Smooth muscle cell (in vitro differentiated cells): ENCODE measurements at regions not wholly inside any gene's neighbourhood (a gene's known extent, or its start where the extent isn't known, plus 50 kb on each side); places are given as distances from the start of the nearest gene placed in this dataset.

Experiments used
- DNase-seq: peaks from one replicate; lab custom pipeline; 2025; ENCODE audit not compliant: unreplicated experiment; lab: John Stamatoyannopoulos, UW
- H2AFZ ChIP-seq: fragments of 200-600 bp; sonication (generic); 2 replicates; pipeline ENCODE4 v1.6.0; 2016; ENCODE audit warnings: antibody characterized with exemption, low read depth, mild to moderate bottlenecking
- H3F3A ChIP-seq: fragments of 200-600 bp; sonication (generic); 2 replicates; pipeline ENCODE4 v1.6.0; 2017; ENCODE audit warnings: antibody characterized with exemption, low read depth
- H3K27ac ChIP-seq: fragments of 200-600 bp; sonication (generic); 2 replicates; pipeline ENCODE4 v1.5.1; 2016; ENCODE audit warnings: low read depth, mild to moderate bottlenecking
- H3K27me3 ChIP-seq: fragments of 200-600 bp; sonication (generic); 2 replicates; pipeline ENCODE4 v1.6.1; 2016; ENCODE audit warnings: low read depth, mild to moderate bottlenecking
- H3K36me3 ChIP-seq: fragments of 200-600 bp; sonication (generic); 2 replicates; pipeline ENCODE4 v1.5.1; 2016; ENCODE audit warnings: low read depth
- H3K4me1 ChIP-seq: fragments of 200-600 bp; sonication (generic); 2 replicates; pipeline ENCODE4 v1.5.1; 2016; ENCODE audit warnings: low read depth
- H3K4me2 ChIP-seq: fragments of 200-600 bp; sonication (generic); 2 replicates; pipeline ENCODE4 v1.6.0; 2016; ENCODE audit warnings: mild to moderate bottlenecking
- H3K4me3 ChIP-seq: fragments of 200-600 bp; sonication (generic); 2 replicates; pipeline ENCODE4 v1.5.1; 2016; ENCODE audit warnings: mild to moderate bottlenecking
- H3K79me2 ChIP-seq: fragments of 200-600 bp; sonication (generic); 2 replicates; pipeline ENCODE4 v1.6.0; 2016; ENCODE audit warnings: low read depth, mild to moderate bottlenecking
- H3K9ac ChIP-seq: fragments of 200-600 bp; sonication (generic); 2 replicates; pipeline ENCODE4 v1.6.0; 2016; ENCODE audit warnings: low read depth
- H3K9me3 ChIP-seq: fragments of 200-600 bp; sonication (generic); replicated peaks from 2 replicates; pipeline ENCODE4 v1.5.1; 2016; ENCODE audit warnings: low read depth
- H4K20me1 ChIP-seq: fragments of 200-600 bp; sonication (generic); 2 replicates; pipeline ENCODE4 v1.6.0; 2016; ENCODE audit warnings: low read depth
- CTCF ChIP-seq: fragments of 200-600 bp; sonication (generic); IDR thresholded peaks from 2 replicates; pipeline ENCODE4 v1.5.1; 2017; ENCODE audit warnings: borderline replicate concordance, mild to moderate bottlenecking, antibody characterized with exemption; ENCODE audit not compliant: insufficient read depth, poor library complexity, severe bottlenecking
- WGBS: methylation state at CpG from one replicate; pipeline ENCODE4 v1.1.7; 2016; ENCODE audit warnings: low lambda C conversion rate; 5-methylcytosine and 5-hydroxymethylcytosine counted together

GRCh38 chr22:25390297-25391240, 171.1 kb downstream of the CRYBB2 start:
- Histone ChIP-seq H3K9ac (no peak overlapping the region), H3K9me3 (no peaks in the 10 kb centered on the region), H3K27me3 (no peaks in the 10 kb centered on the region), H3K4me2 (no peak overlapping the region), H3F3A (no peaks in the 10 kb centered on the region), H3K79me2 (peaks cover 4% of the 10 kb centered on the region), H2AFZ (no peak overlapping the region), H3K4me1 (no peaks in the 10 kb centered on the region), H3K4me3 (no peak overlapping the region), H3K27ac (no peak overlapping the region), H4K20me1 (peaks cover 94% of the 10 kb centered on the region), H3K36me3 (no peaks in the 10 kb centered on the region)
- DNase-seq = no peak
- WGBS = 93% methylated on average over 20 of the region's 20 CpGs
- no peak for TF ChIP-seq CTCF

- peaks cover 11% of the 10 kb centered on the region for H3K79me2 ChIP-seq
- no peak overlapping the region for H3K4me2 ChIP-seq
- H3K4me3 ChIP-seq = no peak overlapping the region
- 96% methylated on average over 8 of the region's 8 CpGs for WGBS
- no peak overlapping the region for H3K27ac ChIP-seq
- H4K20me1 ChIP-seq = peaks cover 94% of the 10 kb centered on the region
- H3K36me3 ChIP-seq = no peaks in the 10 kb centered on the region
- H3F3A ChIP-seq = no peaks in the 10 kb centered on the region
- H3K27me3 ChIP-seq = no peaks in the 10 kb centered on the region
- no peak overlapping the region for H3K9ac ChIP-seq
- no peaks in the 10 kb centered on the region for H3K4me1 ChIP-seq
- no peaks in the 10 kb centered on the region for H3K9me3 ChIP-seq
- no peak for DNase-seq
- TF ChIP-seq CTCF = no peak
- no peak overlapping the region for H2AFZ ChIP-seq
Measured at GRCh38 chr22:25392584-25392983, 171.9 kb upstream of the GRK3 start.

- DNase-seq = no peak
- TF ChIP-seq CTCF = no peak
- Histone ChIP-seq H2AFZ (no peak overlapping the region), H3K9ac (no peak overlapping the region), H3K4me2 (no peak overlapping the region), H3K4me1 (no peaks in the 10 kb centered on the region), H3K79me2 (peaks cover 14% of the 10 kb centered on the region), H3F3A (no peaks in the 10 kb centered on the region), H3K27me3 (no peaks in the 10 kb centered on the region), H4K20me1 (peaks cover 94% of the 10 kb centered on the region), H3K9me3 (no peaks in the 10 kb centered on the region), H3K36me3 (no peaks in the 10 kb centered on the region), H3K27ac (no peak overlapping the region), H3K4me3 (no peak overlapping the region)
- WGBS = 93% methylated on average over 15 of the region's 15 CpGs
Measured at GRCh38 chr22:25393121-25393805, 171.2 kb upstream of the GRK3 start.
